ENCODE measurements at regions not wholly inside any gene's neighbourhood (a gene's known extent, or its start where the extent isn't known, plus 50 kb on each side); places are given as distances from the start of the nearest gene placed in this dataset.

DNA sequence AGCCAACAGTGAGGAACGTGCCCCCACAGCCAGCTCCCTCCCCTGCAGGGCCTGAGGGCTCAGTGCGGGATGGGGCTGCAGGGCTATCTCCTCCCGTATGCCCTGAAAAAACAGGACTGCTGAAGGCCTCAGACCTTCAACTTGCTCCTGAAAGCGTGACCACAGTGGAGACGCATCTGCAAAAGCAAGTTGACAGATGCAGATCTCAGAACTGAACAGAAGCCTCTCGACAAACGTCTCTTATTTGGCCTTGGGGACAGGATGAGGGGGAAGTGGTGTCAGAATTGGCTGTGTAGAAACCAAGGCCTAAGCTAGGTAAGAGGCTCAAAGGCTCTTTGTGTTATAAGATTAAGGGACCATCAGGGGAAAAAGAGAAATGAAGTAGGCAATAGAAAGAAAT lies 120.7 kb upstream of the SLC22A23 start:
- Histone ChIP-seq H3K4me3 (ENCODE audit: low read length) (no peak overlapping the region), H3K9me3 (ENCODE audit: control insufficient read depth in 1 of 2, insufficient read depth in 1 of 2, low read length in 2 of 2) (no peaks in the 10 kb centered on the region), H3K4me1 (ENCODE audit: insufficient read depth, low read length) (no peaks in the 10 kb centered on the region), H3K36me3 (ENCODE audit: insufficient read depth, low read length) (no peaks in the 10 kb centered on the region), H3K27me3 (ENCODE audit: control insufficient read depth in 1 of 2, insufficient read depth in 2 of 2, low read length in 2 of 2) (no peaks in the 10 kb centered on the region), H3K27ac (ENCODE audit: low read depth in 1 of 2, low read length in 2 of 2) (no peak overlapping the region)
- CTCF ChIA-PET, result no interaction called here
- POLR2A ChIA-PET, result no interaction called here
- Mint-ChIP-seq H3K4me1 (ENCODE audit: low read depth) (no peaks in the 10 kb centered on the region), H3K9me3 (no peaks in the 10 kb centered on the region), H3K36me3 (ENCODE audit: low read depth) (no peaks in the 10 kb centered on the region), H3K4me3 (no peak overlapping the region), H3K27ac (no peak overlapping the region), H3K27me3 (peaks cover 10% of the 10 kb centered on the region)
- intact Hi-C loops (cut with DNase I, micrococcal nuclease), result no loop called here
- ATAC-seq (ENCODE audit: poor library complexity) (no peak), DNase-seq (no peak)
- TF ChIP-seq CTCF (IDR thresholded peaks at IDR 0.05), result no peak

DNA sequence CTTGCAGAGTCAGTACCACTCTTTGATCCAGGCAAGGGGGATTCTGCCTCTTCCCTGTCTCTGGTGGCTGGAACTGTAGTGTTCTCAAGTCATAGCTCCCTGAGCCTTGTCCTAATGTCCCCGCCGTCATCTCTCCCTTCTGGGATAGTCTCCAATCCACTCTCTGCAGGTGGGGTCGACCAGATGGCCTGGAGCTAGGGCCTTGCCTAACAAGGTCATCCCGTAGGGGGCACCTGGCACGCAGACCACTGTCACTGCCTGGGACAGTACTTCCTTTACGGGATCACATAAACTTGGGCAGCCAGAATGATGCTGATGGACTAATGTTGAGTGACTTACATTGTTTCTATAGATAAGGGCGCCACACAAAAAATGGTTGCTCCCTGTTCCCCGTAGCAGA lies 118.9 kb upstream of the SLC22A23 start:
- Histone ChIP-seq H3K4me3 (ENCODE audit: low read length) (no peak overlapping the region), H3K27ac (ENCODE audit: low read depth in 1 of 2, low read length in 2 of 2) (no peak overlapping the region), H3K9me3 (ENCODE audit: control insufficient read depth in 1 of 2, insufficient read depth in 1 of 2, low read length in 2 of 2) (no peaks in the 10 kb centered on the region), H3K4me1 (ENCODE audit: insufficient read depth, low read length) (no peaks in the 10 kb centered on the region), H3K36me3 (ENCODE audit: insufficient read depth, low read length) (no peaks in the 10 kb centered on the region), H3K27me3 (ENCODE audit: control insufficient read depth in 1 of 2, insufficient read depth in 2 of 2, low read length in 2 of 2) (no peaks in the 10 kb centered on the region)
- POLR2A ChIA-PET, result no interaction called here
- H3K36me3 Mint-ChIP-seq (ENCODE audit: low read depth), result no peaks in the 10 kb centered on the region
- DNase-seq, result no peak
- no peaks in the 10 kb centered on the region for H3K9me3 Mint-ChIP-seq
- H3K4me1 Mint-ChIP-seq (ENCODE audit: low read depth), result no peaks in the 10 kb centered on the region
- CTCF ChIA-PET, result no interaction called here
- ATAC-seq (ENCODE audit: poor library complexity), result no peak
- H3K4me3 Mint-ChIP-seq, result no peak overlapping the region
- intact Hi-C loops (cut with DNase I, micrococcal nuclease), result no loop called here
- H3K27ac Mint-ChIP-seq, result no peak overlapping the region
- H3K27me3 Mint-ChIP-seq, result peaks cover 9% of the 10 kb centered on the region
- TF ChIP-seq CTCF (IDR thresholded peaks at IDR 0.05), result no peak

DNA sequence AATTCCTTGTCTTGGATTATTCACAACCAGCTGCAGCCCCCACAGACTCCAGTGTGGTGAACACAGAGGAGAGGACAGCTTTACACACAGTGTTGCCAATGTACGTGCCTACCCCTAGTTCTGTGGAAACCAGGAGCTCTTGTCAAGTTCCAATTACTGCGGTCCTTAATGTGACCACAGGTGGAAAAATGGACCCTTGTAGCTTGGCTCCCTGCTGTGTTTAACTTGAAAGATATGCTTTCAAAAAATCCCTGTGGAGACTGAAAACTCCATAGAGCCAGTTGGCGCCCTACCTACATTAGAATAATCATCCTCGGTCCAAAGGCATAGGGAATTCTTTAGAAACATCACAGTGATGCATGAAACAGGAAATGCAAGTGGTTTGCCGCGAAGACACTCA lies 118.3 kb upstream of the SLC22A23 start:
- Histone ChIP-seq H3K4me1 (ENCODE audit: insufficient read depth, low read length) (no peaks in the 10 kb centered on the region), H3K9me3 (ENCODE audit: control insufficient read depth in 1 of 2, insufficient read depth in 1 of 2, low read length in 2 of 2) (no peaks in the 10 kb centered on the region), H3K27ac (ENCODE audit: low read depth in 1 of 2, low read length in 2 of 2) (no peak overlapping the region), H3K27me3 (ENCODE audit: control insufficient read depth in 1 of 2, insufficient read depth in 2 of 2, low read length in 2 of 2) (no peaks in the 10 kb centered on the region), H3K4me3 (ENCODE audit: low read length) (no peak overlapping the region), H3K36me3 (ENCODE audit: insufficient read depth, low read length) (no peaks in the 10 kb centered on the region)
- intact Hi-C loops (cut with DNase I, micrococcal nuclease), result no loop called here
- no peaks in the 10 kb centered on the region for H3K4me1 Mint-ChIP-seq (ENCODE audit: low read depth)
- ChIA-PET CTCF (no interaction called here), POLR2A (no interaction called here)
- H3K27ac Mint-ChIP-seq, result no peak overlapping the region
- no peaks in the 10 kb centered on the region for H3K9me3 Mint-ChIP-seq
- no peak overlapping the region for H3K4me3 Mint-ChIP-seq
- H3K27me3 Mint-ChIP-seq, result peaks cover 9% of the 10 kb centered on the region
- no peak for DNase-seq
- no peak for TF ChIP-seq CTCF (IDR thresholded peaks at IDR 0.05)
- no peaks in the 10 kb centered on the region for H3K36me3 Mint-ChIP-seq (ENCODE audit: low read depth)
- ATAC-seq (ENCODE audit: poor library complexity), result no peak
